HEK293T (cell line): ENCODE measurements at regions not wholly inside any gene's neighbourhood (a gene's known extent, or its start where the extent isn't known, plus 50 kb on each side); places are given as distances from the start of the nearest gene placed in this dataset.

Experiments
- ELF4 ChIP-seq: fragments of 450-650 bp; IDR thresholded peaks from 2 replicates; pipeline ENCODE4 v1.6.1; 2017; ENCODE audit warnings: antibody characterized with exemption
- FOXK2 ChIP-seq: fragments of 450-650 bp; IDR thresholded peaks from 2 replicates; pipeline ENCODE4 v1.6.1; 2016; ENCODE audit warnings: mild to moderate bottlenecking
- ZNF384 ChIP-seq: fragments of 450-650 bp; IDR thresholded peaks from 2 replicates; pipeline ENCODE4 v1.6.1; 2016

DNA sequence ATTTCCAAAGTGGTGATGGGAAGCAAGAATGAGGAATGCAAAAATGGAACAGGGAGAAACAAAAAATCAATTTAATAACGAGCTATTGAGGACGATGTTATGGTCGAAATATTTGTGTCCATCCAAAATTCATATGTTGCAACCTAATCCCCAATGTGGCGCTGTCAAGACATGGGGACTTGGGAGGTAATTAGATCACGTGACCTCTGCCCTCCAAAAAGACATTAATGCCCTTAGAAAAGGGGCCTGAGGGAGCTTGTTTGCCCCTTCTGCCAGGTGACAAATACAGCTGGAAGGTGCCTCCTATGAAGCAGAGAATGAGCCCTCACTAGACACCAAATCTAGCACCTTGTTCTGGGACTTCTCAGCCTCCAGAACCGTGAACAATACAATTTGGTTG lies 315.2 kb upstream of the CDH9 start:
- no peak for TF ChIP-seq ZNF384
- TF ChIP-seq ELF4: no peak
- TF ChIP-seq FOXK2: no peak
